NCI-H2029 treated with DMSO at 0.1 percent for 48 hours (cell line): ENCODE measurements at regions not wholly inside any gene's neighbourhood (a gene's known extent, or its start where the extent isn't known, plus 50 kb on each side); places are given as distances from the start of the nearest gene placed in this dataset.
"Not testable (repeated sequence)": the region's sequence is repeated elsewhere in the genome, so short reads cannot be mapped to it uniquely, and the experiment has no call there.

Source experiments
- DNase-seq: peaks from one replicate; lab custom pipeline; 2025; lab: John Stamatoyannopoulos, UW

DNA sequence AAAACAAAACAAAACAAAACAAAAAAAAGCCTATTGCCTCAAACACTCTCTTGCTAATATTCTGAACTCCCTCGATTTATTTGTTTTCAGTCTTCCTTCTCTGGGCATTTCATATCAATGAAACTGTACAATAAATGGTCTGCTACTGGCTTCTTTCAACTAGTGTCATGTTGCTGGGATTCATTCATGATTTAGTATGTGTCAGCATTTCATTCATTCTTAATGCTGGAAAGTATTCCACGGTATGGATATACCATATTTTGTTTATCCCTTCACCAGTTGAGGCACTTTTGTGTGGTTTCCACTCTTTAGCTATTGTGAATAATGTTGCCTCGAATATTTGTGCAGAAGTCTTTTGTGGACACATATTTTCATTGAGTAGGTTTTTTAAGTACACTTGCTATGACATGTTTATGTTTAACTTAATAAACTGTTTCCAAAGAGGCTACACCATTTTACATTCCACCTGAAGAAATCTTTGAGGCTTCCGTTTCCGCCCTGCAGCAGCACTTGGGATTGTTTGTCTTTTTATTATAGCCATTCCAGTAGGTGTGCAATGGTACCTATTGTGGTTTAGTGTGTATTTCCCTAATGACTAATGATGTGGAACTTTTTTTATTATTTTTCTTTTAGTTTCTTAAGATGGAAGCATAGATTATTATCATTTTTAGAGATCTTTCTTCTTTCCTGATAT is 543.6 kb upstream of the SOX11 start:
- DNase-seq = no peak

DNA sequence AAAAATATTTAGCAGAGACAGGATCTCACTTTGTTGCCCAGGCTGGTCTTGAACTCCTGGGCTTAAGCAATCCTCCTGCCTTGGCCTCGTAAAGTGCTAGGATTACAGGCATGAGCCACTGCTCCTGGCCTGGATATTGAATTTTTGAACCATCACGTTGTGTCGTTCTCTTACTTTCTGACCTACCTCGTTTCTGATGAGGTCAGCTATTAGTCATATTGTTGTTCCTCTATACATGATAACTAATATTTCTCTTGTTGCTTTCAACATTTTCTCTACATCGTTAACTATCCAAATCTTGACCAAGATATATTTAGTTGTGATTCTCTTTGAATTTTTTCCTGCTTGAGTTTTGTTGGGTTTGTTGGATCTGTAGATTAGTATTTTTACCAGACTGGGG is 541.3 kb upstream of the SOX11 start:
- DNase-seq = no peak

DNA sequence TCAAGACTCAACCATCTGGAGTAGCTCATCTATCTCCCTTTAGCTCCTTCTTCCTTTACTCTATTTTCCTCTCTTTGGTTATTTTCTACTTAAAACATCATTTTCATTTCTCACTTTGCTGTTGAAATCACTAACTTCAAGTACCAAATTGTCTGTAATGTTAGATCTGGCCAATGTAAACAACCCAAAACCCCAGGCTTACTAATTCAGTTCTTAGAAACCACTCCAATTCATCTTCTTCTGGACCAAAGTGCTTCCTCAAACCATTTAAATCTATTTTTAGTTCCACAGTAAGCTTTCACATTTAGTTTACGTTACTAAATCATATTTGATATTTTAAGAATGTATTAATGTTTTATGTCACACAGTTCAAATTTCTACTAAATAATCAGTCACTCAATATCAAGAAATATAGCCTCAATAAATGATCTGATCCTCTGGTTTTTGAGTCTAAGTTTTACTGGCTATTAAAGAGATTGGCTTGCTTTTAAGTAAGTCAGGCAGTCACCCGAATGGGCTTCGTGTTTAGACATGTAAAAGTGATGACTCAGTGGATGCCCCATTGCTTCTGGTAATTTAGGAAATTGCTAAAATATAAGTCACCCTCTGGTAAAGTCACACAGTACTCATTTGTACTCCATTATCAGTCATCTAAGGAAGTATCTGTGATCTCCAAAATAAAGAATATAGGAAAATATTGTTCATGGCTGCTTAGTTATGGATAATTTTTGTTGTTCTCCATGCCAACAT is 527.2 kb upstream of the SOX11 start:
- no peak for DNase-seq

DNA sequence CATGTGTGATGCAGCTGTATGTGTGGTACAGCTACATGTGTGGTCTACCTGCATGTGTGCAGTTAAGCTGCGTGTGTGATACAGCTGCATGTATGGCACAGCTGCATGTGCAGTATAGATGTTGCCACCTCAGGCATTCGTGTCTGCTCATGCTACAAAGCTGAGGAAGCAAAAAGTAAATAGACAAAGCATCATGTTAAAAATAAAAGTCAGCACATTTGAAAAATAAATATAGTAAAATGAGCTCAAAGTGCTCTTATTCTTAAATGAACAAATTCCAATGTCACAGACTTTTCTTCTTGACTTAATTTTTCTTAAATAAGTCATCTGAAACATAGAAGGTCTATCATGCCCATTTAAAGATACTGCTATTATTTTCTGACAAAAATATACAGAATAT is 519.3 kb upstream of the SOX11 start:
- no peak for DNase-seq

DNA sequence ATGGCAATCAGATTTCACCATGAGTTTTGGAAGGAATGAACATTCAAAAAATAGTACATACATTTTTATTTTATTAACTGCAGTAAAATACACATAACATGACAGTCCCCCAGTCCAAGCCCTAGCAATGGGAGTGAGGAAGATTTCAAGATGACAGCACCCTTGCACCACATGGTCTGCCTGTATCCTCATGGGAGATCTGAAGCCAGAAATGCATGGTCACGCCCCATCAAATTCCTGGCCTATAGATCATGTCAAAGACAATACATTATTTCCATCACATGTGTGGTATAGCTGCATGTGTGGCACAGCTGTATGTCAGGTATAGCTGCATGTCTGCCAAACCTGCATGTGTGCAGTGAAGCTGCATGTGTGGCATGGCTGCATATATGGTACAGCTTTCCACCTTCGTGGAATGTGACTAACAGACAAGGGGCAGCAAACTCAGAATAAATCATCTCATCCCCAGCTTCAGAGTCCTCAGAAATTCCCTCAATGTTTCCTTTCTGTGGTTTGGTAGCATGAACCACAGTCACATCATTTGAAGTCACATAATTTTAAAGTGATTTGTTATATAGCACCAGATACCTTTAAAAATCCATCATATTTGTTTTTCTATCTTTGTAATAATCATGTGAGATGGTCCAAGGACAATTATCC is 518.2 kb upstream of the SOX11 start:
- DNase-seq = no peak

DNA sequence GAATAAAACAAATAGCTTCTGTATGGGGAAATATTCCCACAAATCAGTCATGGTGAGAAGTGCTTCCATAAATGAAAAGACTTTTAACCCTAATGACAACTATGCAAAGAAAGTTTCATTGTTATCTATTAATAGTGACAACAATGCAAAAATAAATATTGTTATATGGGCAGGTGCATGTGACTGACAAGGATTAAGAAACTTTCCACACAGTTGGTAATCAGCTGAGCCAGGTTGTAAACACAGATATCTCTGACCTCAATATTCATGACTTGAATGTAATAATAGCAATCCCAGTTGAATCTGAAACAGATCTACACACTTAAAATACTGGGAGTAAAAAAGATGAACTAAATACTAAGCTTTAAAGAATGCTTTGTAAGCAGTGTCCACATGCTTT is 517.0 kb upstream of the SOX11 start:
- DNase-seq = no peak

DNA sequence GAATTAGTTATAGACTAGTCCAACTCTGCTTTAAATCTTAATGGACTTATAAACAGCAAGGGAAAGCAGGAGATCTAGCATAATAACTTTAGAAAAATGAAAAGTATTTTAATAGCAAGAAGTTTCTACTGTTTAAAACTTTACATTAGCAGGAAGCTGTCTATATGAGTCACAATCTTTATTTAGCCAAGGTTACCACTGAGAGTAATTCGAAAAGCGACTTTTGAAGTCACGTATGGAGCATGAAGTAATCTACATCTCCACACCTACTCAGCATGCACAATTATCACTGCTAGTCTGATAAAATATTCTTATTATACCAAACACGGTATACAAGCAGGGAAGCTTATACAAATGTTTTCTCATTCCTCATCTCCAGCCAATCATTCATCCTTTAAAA is 515.4 kb upstream of the SOX11 start:
- DNase-seq = no peak

DNA sequence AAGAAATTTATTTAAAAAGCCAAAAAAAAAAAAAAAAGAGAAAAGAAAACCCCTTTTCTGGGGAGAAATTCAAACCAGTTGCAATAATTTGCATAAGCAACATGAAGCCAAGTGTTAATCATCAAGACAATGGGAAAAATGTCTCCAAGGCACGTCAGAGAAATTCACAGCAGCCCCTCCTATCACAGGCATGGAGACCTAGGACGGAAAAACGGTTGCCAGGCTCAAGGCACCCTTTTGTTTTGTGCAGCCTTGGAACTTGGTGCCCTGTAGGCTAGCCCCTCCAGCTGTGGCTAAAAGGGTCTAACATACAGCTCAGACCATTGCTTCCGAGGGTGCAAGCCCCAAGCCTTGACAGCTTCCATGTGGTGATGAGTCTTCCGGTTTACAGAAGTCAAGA is 509.2 kb upstream of the SOX11 start:
- no peak for DNase-seq

DNA sequence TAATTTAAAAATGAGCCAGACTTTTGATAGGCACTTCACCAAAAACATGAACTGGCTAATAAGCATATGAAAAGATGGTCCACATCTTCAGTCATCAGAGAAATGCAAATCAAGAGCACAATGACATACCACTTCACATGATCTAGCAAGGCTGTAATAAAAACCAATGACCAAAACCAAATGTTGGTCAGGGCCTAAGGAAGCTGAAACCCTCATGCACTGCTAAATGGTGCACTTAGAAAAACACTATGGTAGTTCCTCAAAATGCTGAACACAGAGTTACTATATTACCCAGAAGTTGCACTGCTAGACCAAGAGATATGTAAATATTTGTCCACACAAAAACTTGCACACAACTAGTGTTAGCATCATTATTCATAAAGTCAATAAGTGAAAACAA is 504.9 kb upstream of the SOX11 start:
- DNase-seq = no peak

DNA sequence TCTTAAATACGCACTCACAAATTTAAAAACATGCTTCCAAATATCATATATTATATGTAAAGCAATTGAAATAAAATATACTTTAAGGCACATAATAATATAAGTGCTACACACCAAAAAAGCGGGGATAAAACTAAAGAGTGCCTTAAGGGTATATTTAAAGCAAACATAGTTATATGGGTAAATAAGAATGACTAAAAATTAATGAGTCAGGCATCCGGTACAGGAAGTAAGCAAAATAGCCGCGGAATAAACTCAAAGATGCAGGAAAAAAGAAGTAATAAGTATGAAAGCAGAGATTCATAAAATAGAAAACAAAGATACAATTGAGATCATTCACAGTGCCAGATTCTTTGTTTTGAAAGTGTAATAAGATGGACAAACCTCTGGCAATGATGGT is 503.5 kb upstream of the SOX11 start:
- DNase-seq = no peak

DNA sequence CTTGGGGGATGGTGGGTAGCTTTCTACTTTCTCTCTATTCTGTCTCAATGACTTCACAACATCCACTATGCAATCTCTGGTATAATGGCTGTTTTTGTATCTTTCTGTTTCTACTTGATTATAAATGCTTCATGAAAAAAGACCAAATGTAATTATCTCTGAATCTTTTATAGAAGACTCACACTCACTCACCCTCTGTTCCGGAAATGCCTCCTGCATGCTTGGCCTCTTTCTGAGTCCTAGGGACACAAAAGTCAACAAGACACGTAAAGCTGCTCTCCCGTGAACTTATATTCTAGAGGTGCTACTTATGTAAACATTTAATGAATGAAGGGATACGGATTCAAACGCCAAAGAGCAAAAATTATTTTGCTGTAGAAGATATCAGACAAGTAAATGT is 502.2 kb upstream of the SOX11 start:
- no peak for DNase-seq

DNA sequence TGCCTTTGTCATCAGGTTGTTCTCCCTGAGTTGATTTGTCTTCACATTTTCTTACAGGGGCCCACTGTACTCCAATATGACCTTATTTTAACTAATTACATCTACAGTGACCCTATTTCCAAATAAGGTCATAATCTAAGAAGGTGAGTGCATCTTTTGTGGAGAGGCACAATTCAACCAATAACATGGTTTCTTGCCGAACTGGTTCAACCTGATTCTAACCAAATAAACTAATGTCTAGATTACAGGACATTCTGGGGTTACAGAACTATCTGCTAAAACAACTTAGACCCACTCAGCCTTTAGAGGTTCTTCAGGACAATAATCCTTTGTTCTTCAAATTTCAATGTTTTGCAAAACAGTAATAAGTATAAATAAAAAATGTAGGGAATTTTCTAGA is 496.5 kb upstream of the SOX11 start:
- DNase-seq = peak; percentile 12

DNA sequence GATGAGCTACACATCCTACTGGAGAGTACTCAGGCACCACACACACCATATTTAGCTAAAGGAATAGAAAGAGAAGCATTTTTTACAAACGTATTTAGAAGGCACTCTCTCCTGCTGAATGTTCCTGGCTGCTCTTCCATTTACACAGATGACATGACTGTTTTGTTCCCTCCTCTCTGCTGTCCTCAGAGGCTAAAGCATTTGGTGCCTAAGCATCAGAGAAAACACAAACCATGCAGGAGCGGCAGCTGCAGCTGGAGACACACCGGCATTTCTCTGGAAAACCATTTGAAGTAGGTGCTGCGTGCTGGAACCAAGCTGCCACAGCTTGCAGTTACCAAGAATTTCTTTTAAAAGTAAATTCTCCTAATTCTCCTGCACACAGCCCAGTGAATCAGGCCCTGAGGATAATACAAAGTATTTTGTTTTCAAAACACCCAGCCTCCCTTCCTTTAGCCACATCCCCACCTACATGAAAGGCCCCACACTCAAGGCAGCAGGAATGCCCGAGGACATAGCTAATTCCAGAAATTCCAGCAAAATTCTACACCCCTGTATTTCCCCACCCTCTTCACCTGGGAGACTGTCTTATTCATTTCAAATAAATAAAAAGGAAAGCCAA is 488.9 kb upstream of the SOX11 start:
- DNase-seq = no peak

DNA sequence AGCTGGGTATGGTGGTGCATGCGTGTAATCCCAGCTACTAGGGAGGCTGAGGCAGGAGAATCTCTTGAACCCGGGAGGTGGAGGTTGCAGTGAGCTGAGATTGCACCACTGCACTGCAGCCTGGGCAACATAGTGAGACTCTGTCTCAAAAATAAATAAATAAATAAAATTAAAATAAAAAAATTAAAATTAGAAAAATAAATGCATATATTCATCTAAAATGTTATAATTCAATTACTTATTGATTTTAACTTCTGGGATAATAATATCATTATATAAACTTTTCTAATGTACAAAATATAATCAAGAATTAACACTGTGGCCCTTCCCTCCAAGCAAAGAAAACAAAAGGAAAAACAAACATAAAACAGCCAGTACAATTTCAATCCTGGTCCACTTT is 485.4 kb upstream of the SOX11 start:
- not testable (repeated sequence) for DNase-seq

DNA sequence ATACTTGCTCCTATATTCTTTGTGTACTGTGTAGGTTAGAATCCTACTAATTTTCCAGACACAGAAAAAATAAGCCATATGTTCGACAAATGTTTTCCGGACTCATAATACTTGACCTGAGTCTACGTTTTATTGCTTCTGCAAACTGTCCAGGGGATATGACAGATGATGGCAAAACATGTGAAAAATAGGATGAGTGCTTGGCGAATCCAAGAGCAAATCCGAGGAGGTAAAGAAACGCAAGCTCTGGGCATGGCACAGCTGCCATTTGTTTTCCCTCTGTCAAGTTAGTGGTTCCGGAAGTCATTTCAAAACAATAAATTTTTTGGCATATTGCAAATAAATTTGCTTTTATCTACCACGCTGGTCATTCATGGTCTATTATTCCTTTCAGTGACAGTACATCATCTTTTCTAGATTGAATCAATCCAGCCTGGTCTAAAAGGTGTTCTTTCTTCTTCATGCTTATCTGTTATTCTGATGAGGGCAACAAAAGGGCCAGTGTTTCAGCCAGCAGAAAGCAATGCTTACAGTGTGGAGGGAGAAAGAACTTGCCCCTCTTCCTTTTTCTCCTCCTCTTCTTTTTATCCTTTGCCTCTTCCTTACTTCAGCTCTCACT is 476.1 kb upstream of the SOX11 start:
- no peak for DNase-seq

DNA sequence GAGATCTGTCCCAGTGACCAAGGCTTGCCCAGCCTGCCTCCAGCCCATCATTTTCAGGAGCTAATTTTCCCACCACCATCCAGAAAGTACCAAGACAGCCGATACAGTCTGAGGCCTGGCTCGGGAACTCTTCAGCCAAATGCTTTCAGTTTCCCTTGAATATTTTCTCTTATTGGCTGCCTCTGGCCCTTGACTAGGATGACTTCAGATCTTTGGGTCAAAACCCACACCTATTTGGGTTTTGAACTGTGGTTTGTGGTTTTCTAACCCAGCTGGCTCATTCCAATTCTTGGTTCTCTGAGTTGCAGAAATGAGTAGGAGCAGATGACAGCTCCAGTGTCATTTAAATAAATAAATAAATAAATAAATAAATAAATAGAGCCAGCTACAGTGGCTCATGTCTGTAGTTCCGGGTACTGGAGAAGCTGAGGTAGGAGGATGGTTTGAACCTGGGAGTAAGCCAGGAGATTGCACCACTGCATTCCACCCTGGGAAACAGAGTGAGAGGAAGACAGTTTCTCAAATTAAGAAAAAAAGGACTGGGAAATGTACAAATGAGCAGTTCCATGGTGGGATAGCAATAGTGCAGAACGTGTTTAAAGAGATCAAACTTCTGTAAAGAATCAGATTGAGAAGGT is 465.0 kb upstream of the SOX11 start:
- DNase-seq = no peak

DNA sequence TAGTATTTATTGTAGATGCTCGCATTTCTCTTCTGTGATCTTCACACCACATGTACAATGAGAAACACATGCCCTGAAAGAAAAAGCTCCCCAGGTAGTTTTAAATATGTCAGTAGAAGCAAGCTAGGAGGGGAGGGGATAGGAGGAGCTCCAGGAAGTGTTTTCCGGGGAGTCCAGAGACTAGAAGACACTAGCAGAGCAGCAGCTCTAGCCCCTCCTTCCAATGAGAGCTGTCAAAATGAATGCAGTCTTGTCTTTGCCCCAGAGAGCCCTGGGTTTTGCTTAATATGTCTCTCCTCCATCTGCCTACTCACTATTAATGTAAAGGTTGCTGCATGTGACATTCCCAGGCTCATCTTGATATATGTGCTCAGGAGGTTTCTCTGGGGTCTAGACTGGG is 462.6 kb upstream of the SOX11 start:
- no peak for DNase-seq

DNA sequence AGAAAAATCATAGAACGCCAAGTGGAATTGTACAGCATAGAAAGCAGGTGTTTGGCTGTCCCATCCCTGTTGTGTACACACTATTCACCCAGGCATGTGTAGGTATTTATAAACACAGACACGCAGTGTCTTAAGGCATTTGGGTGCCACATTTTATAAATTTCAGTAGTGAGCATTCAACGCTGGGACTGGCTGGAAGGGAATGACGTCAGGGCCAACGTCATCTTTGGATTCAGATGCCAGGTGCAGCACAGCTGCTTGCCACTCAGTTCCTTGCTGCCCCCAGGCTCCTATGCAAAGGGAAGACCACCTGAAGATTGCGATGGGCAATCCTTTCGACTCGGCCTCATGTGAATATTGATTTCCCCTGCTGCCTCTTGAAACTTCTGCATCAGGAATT is 461.7 kb upstream of the SOX11 start:
- DNase-seq = no peak

DNA sequence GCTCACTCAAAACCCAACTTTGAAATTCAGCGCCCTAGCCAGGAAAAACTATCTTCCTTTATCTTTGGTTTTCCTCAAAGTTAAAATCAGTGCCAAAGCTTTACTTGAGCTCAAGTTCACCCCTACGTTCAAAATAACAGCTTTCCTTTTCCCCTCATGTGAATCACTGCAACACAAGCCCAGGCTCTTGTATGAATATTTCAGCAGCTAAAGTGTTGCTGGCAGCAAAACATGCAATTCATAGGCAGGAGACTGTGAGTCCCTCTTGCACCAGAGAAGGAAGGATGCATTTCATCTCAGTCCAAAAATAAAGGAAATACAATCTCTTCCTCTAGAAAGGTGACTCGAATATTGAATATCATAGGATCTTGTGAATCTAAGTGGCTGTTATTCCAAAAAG is 461.3 kb upstream of the SOX11 start:
- DNase-seq = no peak

DNA sequence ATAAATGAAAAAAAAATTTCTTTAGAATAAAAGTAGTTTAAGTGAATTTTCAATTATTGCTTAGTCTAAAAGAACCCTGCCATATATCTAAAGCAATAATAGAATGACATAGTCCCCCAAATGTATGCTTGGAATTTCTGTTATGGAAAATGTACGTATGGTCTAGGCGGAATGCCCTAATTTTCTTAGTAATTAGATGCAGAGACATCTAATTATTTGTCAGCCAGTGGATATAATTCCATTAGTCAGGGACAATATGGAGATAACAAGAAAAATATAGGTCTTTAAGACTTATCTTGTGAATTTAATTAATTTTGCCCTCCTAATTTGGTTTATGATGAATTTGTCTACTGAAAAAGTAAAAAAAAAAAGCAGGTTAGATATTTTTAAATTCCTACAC is 460.9 kb upstream of the SOX11 start:
- DNase-seq = no peak

DNA sequence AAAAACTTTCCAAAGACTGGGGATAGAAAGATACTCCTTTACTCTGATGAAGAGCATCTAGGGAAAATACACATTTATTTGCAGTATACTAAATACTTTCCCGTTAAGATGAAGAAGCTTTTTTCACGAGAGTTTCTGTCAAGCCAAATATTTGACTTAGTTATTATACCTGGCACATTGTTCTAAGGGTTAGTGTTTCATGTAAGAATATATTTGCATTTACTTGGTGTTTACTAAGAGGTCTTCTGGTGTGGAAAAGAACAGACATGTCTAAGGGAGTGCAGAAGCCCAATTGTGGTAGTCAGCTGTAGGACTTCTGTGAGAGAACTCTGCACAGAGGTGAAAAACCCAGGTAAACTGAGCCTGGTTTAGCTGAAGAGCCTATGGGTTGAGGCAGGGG is 457.6 kb upstream of the SOX11 start:
- DNase-seq = no peak

DNA sequence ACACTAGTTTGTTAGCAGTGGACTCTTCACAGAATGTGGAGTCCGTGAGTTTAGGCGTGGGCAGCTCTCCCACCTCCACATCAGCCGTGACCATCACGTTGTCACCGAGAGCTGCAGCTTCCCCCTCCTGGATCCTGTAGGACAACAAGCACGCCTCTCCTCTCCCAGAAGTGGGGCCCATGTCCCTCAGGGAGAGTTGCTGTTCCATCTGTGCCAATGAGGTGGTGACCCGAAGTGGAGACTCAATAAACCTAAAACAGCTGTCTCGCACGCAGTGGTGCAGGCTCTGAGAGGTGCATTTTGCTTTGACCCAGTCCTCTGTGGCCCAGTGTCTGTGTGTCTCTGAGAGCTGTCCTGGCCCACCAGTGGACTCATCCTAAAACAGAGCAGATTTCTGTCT is 456.5 kb upstream of the SOX11 start:
- no peak for DNase-seq
